22Rv1 (cell line): ENCODE measurements at regions not wholly inside any gene's neighbourhood (a gene's known extent, or its start where the extent isn't known, plus 50 kb on each side); places are given as distances from the start of the nearest gene placed in this dataset.

Experiments used
- CTCF ChIP-seq: fragments of 450-650 bp; IDR thresholded peaks from 2 replicates; pipeline ENCODE4 v1.5.1; 2017; ENCODE audit warnings: mild to moderate bottlenecking
- ZFX ChIP-seq: fragments of 450-650 bp; IDR thresholded peaks from 2 replicates; pipeline ENCODE4 v1.6.1; 2017; ENCODE audit warnings: antibody characterized with exemption, borderline replicate concordance

DNA sequence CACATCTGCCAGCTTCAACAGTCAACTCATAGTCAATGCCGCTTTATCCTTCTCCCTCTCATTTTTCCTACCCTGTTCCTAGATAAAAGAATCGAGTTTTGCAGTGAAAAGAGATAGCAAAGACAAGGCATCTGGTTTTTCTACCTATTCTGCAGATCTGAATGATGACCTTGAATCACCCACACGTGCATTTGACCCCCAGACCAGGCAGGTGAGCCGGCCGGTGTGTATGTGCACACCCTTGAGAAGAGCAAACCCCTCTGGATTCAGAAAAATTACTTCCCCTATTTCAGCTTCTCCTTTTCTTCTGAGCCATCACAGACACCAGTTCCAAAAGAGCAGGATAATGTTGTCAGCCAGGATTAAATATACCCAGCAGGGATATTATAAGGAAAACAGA, 115.6 kb upstream of the ST6GAL2 start:
- TF ChIP-seq CTCF: no peak
- TF ChIP-seq ZFX: no peak
